Mucosa of rectum (tissue), 2 donors: ENCODE measurements at regions not wholly inside any gene's neighbourhood (a gene's known extent, or its start where the extent isn't known, plus 50 kb on each side); places are given as distances from the start of the nearest gene placed in this dataset.

Experiments used
- H3K27ac ChIP-seq, 2 donors: one replicate each; pipeline ENCODE4 v1.7.0; 2013; ENCODE audit warnings: inconsistent platforms in 2 of 2, low read depth in 2 of 2, low read length in 2 of 2
- H3K27me3 ChIP-seq, 2 donors: one replicate each; pipeline ENCODE4 v1.7.0; 2013; ENCODE audit warnings: low read length in 2 of 2; ENCODE audit not compliant: control insufficient read depth in 2 of 2, insufficient read depth in 2 of 2
- H3K36me3 ChIP-seq, 2 donors: one replicate each; pipeline ENCODE4 v1.7.0; 2013; ENCODE audit warnings: low read length in 2 of 2; ENCODE audit not compliant: control insufficient read depth in 2 of 2, insufficient read depth in 2 of 2
- H3K4me1 ChIP-seq, 2 donors: one replicate each; pipeline ENCODE4 v1.7.0; 2013; ENCODE audit warnings: low read length in 2 of 2, mild to moderate bottlenecking in 1 of 2; ENCODE audit not compliant: control insufficient read depth in 2 of 2, insufficient read depth in 2 of 2
- H3K4me3 ChIP-seq, 2 donors: one replicate each; pipeline ENCODE4 v1.7.0; 2013; ENCODE audit warnings: low read length in 2 of 2
- H3K9ac ChIP-seq, 2 donors: one replicate each; pipeline ENCODE4 v1.7.0; 2013; ENCODE audit warnings: low read length in 2 of 2, low read depth in 1 of 2, mild to moderate bottlenecking in 1 of 2
- H3K9me3 ChIP-seq, 2 donors: one replicate each; pipeline ENCODE4 v1.7.0; 2013; ENCODE audit warnings: low read length in 2 of 2; ENCODE audit not compliant: control insufficient read depth in 2 of 2
- donor health status: healthy.
- donor health status: Normal muscosa, but diverticular disease.

GRCh38 chr10:128296253-128297007 is 170.2 kb upstream of the MKI67 start:
- H3K27ac ChIP-seq: no peak overlapping the region
- no peak overlapping the region for H3K4me3 ChIP-seq
- no peaks in the 10 kb centered on the region for H3K9me3 ChIP-seq
- no peak overlapping the region for H3K9ac ChIP-seq
- H3K27me3 ChIP-seq: no peaks in the 10 kb centered on the region
- H3K36me3 ChIP-seq: no peaks in the 10 kb centered on the region
- no peaks in the 10 kb centered on the region for H3K4me1 ChIP-seq

GRCh38 chr10:128297709-128298378 is 171.6 kb upstream of the MKI67 start:
- no peaks in the 10 kb centered on the region for H3K36me3 ChIP-seq
- no peaks in the 10 kb centered on the region for H3K4me1 ChIP-seq
- H3K27me3 ChIP-seq: no peaks in the 10 kb centered on the region
- no peak overlapping the region for H3K27ac ChIP-seq
- no peaks in the 10 kb centered on the region for H3K9me3 ChIP-seq
- H3K4me3 ChIP-seq: no peak overlapping the region
- no peak overlapping the region for H3K9ac ChIP-seq

GRCh38 chr10:128298587-128298986 is 172.4 kb upstream of the MKI67 start:
- Histone ChIP-seq H3K27ac (no peak overlapping the region), H3K9ac (no peak overlapping the region), H3K27me3 (no peaks in the 10 kb centered on the region), H3K4me1 (no peaks in the 10 kb centered on the region), H3K36me3 (no peaks in the 10 kb centered on the region), H3K4me3 (no peak overlapping the region), H3K9me3 (no peaks in the 10 kb centered on the region)

- Histone ChIP-seq H3K9ac (no peak overlapping the region), H3K4me3 (no peak overlapping the region), H3K27me3 (no peaks in the 10 kb centered on the region), H3K36me3 (no peaks in the 10 kb centered on the region), H3K27ac (no peak overlapping the region), H3K9me3 (no peaks in the 10 kb centered on the region), H3K4me1 (no peaks in the 10 kb centered on the region)
Measured at GRCh38 chr10:128300290-128300824, 174.1 kb upstream of the MKI67 start.

DNA sequence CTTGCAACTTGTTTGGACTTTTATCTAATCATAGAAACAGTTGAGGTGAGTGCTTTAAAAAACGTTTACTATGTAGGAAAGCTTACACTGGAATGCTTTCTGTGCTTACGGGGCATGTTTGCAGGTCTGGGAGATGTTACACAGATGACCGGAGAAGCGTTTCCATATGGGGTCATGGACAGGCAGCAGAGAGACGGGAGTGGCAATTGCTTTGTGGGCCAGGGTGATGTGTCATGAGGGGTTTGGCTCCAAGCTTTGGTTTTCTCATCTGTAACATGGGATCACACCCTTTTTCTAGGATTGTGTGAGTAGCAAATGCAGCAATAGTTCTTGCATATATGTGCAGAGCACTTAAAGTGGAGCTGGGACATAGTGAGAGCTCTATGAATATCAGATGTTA is 174.8 kb upstream of the MKI67 start:
- no peaks in the 10 kb centered on the region for H3K36me3 ChIP-seq
- no peak overlapping the region for H3K4me3 ChIP-seq
- H3K9me3 ChIP-seq: no peaks in the 10 kb centered on the region
- no peaks in the 10 kb centered on the region for H3K4me1 ChIP-seq
- no peak overlapping the region for H3K27ac ChIP-seq
- H3K27me3 ChIP-seq: no peaks in the 10 kb centered on the region
- H3K9ac ChIP-seq: no peak overlapping the region

DNA sequence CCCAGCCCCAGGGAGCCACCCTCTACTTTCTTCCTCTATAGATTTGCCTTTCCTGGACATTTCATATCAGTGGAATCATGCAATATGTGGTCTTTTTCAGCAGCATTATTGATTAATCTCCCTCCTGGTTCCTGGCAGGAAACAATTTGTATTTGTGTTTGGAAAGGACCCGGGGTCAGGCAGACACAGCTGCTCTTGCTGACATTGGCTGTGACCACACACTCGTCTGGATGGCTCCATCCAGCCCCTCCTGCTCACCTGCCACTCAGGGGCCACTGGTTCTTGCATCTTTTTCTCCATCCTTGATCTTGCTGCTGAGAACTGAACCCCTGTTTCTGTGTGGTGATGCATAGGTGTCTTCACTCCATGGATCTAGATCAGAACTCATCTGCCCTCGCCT is 176.6 kb upstream of the MKI67 start:
- no peaks in the 10 kb centered on the region for H3K9me3 ChIP-seq
- H3K36me3 ChIP-seq: no peaks in the 10 kb centered on the region
- no peak overlapping the region for H3K9ac ChIP-seq
- H3K27ac ChIP-seq: no peak overlapping the region
- no peaks in the 10 kb centered on the region for H3K27me3 ChIP-seq
- no peaks in the 10 kb centered on the region for H3K4me1 ChIP-seq
- H3K4me3 ChIP-seq: no peak overlapping the region

- Histone ChIP-seq H3K9ac (no peak overlapping the region), H3K9me3 (no peaks in the 10 kb centered on the region), H3K4me3 (no peak overlapping the region), H3K27me3 (no peaks in the 10 kb centered on the region), H3K27ac (no peak overlapping the region), H3K4me1 (no peaks in the 10 kb centered on the region), H3K36me3 (no peaks in the 10 kb centered on the region)
Measured at GRCh38 chr10:128304271-128304670, 178.0 kb upstream of the MKI67 start.

DNA sequence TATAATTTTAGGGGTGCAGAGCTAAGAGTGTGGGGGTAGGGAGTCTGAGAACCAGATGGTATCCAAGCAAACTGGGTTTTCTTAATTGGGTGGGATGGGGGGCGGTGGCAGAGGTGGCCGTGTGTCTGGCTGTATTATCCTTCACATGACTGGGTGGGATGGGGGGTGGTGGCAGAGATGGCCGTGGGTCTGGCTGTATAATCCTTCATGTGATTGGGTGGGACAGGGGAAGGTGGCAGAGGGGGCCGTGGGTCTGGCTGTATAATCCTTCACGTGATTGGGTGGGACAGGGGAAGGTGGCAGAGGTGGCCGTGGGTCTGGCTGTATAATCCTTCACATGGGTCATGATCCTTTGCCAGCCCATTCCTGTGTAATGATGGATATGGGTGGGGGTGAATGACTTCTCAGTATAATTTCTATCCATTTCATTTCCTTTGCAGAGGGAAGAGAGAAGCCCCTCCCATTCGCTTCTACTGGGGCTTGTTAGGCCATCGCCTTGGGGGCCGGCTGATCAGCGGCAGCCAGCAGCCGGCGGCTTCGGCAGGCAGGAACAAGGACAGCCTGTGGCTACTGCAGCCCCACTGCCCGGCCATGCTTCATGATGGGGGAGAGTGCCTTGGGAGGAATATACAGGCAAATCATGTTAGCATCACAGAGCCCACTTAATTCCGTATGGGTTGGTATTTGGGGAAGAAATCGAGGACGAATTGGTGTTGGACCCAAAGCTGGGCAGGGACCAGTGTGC is 179.6 kb upstream of the MKI67 start:
- Histone ChIP-seq H3K27me3 (no peaks in the 10 kb centered on the region), H3K4me1 (no peaks in the 10 kb centered on the region), H3K4me3 (no peak overlapping the region), H3K9ac (no peak overlapping the region), H3K36me3 (no peaks in the 10 kb centered on the region), H3K9me3 (no peaks in the 10 kb centered on the region), H3K27ac (no peak overlapping the region)

DNA sequence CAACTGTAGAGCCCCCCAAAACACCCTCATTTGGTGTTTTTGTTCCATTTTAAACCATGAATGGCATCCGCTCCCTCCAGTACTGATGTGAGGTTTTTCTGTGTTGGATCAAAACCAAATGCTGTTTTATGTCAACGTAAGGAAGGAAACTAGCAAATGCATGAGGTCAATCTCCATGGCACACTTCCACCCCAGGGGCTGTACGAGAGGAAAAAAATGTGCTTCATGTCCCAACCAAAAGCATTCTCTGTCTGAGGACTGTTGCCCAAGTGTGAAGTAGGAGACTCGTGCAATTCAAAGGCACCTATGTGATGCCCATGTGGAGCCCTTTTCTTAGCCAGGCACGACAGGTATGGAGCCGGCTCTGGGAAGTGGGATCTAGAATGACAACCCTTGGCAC is 180.3 kb upstream of the MKI67 start:
- no peaks in the 10 kb centered on the region for H3K4me1 ChIP-seq
- no peak overlapping the region for H3K9ac ChIP-seq
- no peaks in the 10 kb centered on the region for H3K27me3 ChIP-seq
- no peaks in the 10 kb centered on the region for H3K9me3 ChIP-seq
- no peak overlapping the region for H3K27ac ChIP-seq
- H3K36me3 ChIP-seq: no peaks in the 10 kb centered on the region
- no peak overlapping the region for H3K4me3 ChIP-seq

GRCh38 chr10:128306966-128307365 is 180.7 kb upstream of the MKI67 start:
- H3K27ac ChIP-seq: no peak overlapping the region
- H3K27me3 ChIP-seq: no peaks in the 10 kb centered on the region
- H3K4me3 ChIP-seq: no peak overlapping the region
- no peaks in the 10 kb centered on the region for H3K4me1 ChIP-seq
- H3K9me3 ChIP-seq: no peaks in the 10 kb centered on the region
- no peaks in the 10 kb centered on the region for H3K36me3 ChIP-seq
- no peak overlapping the region for H3K9ac ChIP-seq
